ENCODE measurements at regions not wholly inside any gene's neighbourhood (a gene's known extent, or its start where the extent isn't known, plus 50 kb on each side); places are given as distances from the start of the nearest gene placed in this dataset.

- no peak for TF ChIP-seq CTCF (IDR thresholded peaks at IDR 0.05; ENCODE audit: poor library complexity)
- TF ChIP-seq EZH2phosphoT487 (IDR thresholded peaks at IDR 0.05; ENCODE audit: low read depth, severe bottlenecking, unreplicated experiment): no peak
- no peak for TF ChIP-seq EZH2 (IDR thresholded peaks at IDR 0.05; ENCODE audit: borderline replicate concordance)
Observed at GRCh38 chr1:10863886-10864285, 67.4 kb upstream of the CASZ1 start.
